SKM-1 (cell line): ENCODE measurements at regions not wholly inside any gene's neighbourhood (a gene's known extent, or its start where the extent isn't known, plus 50 kb on each side); places are given as distances from the start of the nearest gene placed in this dataset.

Source experiments
- DNase-seq: peaks from one replicate; lab custom pipeline; 2025; ENCODE audit not compliant: unreplicated experiment; lab: John Stamatoyannopoulos, UW

DNA sequence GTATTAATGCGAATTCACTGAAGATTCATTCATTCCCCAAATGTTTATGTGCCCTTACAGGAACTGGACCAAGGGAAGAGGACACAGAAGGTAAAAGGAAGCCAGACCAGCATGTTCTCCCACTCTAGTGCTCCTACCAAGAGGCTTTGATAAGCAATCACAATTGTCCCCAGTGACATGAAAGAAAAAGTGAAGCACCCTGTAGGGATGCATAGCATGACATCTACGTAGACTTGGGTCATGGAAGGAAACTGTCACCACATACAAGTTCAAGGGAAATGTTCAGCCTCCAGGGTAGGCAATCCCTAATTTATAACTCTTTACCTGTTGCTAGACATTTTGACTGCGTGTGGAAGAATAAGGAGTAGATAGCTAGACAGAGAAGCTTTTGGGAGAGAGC, 348.6 kb upstream of the MCTP2 start:
- no peak for DNase-seq

DNA sequence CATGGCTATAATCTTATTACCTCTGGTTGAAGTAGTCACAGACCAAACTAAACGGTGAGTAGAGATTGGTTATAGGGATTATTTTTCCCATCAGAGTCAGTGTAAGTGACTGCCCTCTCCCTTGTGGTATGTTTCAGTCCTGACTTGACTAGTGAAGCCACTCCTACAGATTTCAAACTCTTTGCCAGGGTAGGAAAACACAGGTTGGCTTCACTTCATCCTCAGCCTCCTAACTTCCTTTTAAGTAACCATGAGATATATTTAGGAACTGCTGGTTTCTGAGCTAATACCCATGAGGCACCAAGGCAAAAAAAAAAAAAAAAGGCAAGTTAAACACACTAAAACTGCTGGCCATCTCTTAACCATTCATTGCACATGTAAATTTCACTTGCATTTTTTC, 349.2 kb upstream of the MCTP2 start:
- no peak for DNase-seq

DNA sequence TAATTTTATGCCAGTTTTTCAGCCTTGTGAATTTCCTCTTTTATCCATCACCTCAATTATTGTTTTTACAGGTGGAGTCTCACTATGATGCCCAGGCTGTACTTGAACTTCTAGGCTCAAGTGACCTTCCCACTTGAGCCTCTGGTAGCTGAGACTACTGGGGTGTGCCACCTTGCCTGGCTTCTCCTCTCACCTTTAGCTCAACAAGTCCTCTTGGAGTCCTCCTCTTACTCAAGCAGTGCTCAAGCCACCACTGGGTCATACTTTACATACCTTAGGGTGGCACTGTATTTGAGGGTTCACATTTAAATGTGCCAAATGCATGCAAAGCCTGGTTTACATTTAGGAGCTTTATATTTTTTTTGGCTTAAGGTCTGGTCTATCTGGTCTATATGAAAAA, 350.1 kb upstream of the MCTP2 start:
- no peak for DNase-seq

DNA sequence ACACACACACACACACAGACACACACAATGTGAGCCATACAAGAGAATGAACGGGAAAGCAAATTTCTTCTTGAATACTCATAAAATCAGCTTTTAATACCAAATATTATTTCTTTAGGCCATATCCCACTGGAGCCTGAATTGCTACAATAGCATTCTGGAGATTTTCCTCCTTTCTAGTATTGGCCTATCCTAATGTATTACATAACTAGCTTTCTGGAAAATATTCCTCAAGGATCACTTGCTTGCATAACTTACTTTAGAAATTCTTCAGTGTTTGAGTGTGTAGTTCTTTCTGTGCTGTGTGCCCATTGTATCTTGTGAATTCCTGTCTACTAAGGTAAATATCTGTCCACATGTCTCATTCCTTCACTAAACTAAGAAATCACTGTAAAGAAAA, 351.0 kb upstream of the MCTP2 start:
- DNase-seq: no peak

DNA sequence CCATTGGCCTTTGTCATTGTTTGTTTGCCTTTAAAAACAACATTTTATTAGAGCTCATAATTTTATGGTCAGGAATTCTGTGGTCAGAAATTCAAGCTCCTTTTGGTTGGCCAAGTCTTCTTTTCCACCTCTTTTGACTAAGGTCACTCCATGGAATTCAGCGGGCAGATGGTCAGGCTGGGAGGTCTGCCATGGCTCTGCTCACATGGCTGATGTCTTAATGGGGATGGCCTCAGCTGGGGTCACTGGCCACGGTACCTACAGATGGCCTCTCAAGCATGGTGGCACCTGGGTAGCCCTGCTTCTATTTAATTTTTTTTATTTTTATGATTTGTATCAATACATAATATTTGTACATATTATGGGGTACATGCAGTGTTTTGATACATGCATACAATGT, 360.8 kb upstream of the MCTP2 start:
- DNase-seq: no peak

DNA sequence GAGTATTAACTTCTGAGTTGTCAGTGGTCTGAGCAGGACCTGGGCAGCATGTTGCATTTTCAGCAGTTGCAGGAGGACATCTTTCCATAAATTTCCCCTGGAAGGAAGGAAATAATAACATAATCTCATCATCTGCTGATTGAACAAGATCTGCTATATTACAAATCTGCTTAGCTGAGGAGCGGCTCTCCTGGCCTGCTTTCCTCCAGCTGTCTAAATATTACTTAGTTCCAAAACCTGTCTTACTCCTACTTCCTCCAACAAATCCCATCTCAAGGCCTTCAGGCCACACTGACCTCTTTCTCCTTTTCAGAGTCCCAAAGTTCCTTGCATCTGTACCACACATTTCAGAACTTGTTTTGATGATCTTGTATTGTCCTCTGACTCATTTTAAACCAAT, 364.4 kb upstream of the MCTP2 start:
- DNase-seq: no peak

DNA sequence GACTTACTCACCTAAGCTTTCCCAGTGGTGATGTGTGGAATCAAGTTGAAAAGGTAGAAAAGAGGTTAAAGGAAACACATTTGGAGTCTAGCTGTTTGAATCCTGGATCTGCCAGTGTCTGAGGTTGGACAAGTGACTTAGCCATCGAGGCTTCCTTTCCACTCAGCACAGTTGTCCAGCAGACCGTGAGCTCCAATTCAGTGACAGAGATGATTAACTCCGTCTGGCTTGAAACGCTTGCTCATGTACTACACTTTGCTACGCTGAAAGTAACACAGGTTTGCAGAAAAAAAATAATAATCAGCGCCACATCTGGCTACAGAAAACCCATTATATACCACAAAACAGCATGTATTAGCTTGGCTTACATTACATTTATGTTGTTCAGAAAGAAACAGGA, 364.9 kb upstream of the MCTP2 start:
- DNase-seq: no peak

DNA sequence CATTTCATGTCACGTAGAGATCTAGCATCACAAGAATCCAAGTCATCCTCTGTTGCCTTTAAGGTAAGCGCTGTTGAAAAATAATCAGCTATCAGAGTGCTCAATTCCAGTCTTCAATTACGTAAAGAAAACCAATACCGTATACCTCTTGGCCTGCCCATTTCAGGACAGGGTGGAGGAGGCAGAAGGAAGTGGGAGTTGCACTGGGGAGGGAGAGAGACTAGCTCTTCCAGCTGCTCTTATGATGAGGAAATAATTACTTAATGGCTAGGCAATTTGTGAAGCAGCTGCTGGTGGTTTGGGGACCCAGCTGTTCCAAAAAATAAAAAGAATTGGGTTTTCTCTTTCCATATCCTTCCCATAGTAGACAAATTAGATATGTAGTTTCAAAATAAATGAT, 365.8 kb upstream of the MCTP2 start:
- DNase-seq: no peak

DNA sequence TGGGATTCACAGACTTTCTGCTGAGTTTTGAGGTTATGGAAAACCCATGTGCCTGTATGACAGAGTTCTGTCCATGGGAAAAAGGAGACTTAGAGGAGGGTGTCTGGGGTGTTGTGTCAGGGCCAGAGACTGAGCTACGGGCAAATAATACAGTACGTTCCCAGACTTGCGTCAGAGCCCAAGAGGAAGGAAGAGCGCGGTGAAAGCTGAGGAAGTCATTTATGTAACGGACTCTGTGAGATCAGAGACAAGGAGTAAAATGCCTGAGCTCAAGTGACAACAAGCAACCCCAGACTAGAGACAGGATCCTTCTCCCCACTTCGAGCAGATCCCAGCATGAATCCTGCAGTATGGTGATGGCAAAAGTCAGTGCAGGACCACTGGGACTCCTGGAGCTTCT, 368.6 kb upstream of the MCTP2 start:
- DNase-seq: peak; percentile 86

DNA sequence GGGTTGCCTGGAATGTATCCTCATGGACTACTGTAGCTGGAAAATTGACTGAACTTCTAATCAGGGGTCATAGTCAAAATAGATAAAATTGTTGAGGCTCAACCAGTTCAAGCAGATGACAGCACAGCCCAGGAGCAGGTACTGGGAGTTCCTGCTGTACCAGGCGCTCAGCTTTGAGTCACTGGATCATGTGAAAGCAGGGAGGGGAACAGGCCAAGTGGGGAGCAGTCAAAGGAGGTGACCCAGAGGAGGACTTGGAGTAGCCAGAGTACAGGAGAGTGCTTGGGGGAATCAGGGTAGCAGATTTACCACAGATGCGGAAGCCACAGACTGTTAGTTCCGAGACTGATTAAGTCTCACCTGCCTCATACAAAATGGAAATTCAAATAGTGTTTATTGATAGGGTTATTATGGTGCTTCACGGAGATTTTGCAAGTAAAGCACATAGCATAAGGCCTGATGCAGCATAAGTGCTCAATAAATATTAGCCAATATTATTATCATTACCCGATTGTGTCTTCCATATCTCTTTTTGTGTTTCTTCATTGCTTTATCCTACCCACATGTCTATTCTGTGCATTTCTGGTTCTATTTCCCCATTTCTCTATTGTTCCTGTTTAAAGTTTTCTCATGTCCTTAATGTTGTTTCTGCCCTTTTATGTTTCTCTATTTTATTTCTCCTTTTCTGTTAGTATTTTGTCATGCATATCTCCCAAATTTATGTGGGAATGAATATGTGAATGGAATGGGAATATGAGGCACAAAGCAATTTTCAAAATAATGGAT, 369.2 kb upstream of the MCTP2 start:
- peak; percentile 17 for DNase-seq

DNA sequence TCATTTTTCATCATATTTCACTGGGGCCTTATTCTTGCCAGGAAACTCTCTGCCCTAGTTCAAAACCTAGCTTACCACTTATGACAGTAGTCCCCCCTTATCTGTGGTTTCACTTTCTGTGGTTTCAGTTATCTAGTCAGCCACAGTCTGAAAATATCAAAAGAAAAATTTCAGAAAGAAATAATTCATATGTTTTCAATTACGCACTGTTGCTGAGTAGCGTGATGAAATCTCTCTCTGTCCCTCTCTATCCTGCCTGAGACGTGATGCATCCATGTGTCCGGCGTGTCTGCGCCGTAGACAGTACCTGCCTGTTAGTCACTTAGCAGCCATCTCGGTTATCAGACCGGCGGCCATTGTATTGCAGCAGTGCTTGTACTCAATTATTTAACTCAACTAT, 369.9 kb upstream of the MCTP2 start:
- no peak for DNase-seq

DNA sequence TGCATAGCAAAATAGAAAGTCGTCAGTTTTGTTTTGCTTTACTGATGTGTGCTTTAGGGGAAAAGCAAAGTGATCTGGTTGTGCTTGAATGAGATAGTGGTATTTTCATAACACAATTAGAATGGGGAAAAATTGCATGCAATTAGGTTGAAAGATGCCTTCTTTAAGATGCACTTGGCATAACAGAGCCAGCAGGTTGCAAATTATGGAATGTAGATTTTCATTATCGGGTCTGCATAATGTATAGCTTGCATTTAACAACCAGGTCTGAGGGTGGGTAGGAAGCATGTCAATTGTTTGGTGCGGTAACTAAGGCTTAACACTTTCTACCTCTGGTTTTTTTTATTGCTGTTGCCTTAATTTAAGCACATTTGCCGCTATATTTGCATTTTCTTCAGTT, 370.7 kb upstream of the MCTP2 start:
- DNase-seq: no peak

DNA sequence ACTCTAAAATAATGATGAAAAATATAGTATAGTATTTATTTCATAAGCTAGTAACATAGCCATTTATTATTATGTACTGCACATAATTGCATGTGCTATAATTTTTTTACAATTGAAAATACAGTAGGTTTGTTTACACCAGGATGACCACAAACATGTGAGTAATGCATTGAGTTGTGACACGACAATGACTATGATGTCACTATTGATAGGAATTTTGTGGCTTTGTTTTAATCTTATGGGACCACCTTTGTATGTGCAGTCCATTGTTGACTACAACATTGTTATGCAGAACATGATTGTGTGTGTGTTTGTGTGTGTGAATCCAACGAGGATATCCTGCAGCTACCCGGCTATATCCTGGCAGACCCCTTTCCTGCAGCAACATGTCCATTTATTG, 372.2 kb upstream of the MCTP2 start:
- no peak for DNase-seq

DNA sequence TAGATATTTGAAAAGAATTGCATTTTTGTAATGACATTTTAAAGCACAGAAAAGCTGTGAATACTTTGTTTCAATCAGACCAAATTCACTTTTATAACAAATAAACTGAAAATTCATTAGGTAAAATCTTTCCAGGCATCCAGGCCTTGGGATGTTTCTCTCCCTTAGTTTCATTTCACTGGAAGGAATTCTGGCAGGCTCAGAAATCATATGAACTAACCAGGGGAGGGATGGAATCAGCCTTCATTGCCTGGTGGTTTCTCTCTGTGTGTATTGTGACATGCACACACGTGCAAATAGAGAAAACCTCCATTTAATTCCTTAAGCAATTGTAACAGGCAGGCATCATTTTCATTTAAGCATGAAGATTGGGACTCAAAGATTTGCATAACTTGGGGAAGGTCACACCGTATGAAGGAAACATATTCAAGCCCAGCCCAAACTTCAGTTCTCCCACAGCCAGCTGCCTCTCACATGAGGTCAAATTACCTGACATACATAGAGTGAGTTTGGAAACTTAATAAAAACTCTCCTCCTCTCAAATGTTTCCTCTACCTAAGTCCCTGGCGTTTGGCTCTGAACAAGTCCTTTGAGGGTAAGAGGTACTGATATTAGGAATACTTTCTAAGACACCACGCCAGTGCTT, 376.1 kb upstream of the MCTP2 start:
- DNase-seq: no peak

DNA sequence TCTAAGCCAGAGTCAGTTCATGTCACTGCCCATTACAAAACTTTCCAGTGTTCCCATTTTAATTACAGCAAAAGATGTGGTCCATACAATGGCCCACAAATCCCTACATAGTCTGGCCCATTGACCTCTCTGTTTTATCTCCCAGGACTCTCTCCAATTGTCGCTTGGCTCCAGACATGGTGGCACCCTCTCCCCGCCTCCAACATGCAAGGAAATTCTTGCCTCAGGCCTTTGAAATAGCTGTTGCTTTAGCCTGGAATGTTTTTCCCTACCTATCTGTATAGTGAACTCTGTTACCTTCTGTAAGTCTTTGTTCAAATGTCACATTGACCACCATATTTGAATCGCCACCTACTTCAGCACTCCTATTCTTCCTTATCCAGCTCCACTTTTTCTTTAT, 377.3 kb upstream of the MCTP2 start:
- DNase-seq: no peak

DNA sequence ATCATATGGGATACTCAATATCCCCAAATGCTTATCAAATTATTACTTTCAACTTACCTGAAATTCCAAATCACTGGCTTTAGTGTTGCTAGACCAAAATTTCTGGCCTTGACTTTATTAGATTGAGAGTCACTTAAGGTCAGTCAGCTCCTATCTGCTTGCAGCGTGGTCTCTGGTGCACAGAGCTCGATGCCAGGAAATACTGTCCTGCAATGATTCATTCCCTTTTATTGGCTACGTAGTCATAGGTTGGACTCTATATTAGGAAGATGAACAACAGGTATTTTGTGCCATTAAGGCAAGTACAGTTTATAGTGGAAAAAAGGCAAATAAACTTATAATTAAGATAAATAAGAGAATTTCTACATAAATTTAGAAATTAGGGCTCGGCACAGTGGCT, 378.6 kb upstream of the MCTP2 start:
- DNase-seq: no peak

DNA sequence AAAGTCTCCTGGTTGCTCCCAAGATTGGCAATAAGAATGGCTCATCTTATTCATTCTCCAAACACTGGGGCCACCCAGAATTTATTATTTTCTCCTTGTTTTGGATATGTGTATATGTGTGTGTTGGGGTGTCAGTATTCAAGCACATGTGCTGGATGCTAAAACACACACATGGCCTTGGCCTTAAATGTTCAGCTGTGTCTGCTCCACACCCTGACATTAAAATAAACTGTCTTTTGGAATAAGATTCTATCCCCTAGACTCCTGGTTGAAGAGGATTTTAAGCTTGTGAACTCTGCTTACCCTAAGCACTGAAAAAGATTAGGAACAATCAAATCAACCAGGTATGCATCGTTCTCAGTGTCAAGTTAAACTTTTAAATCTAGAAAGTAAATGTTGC, 382.9 kb upstream of the MCTP2 start:
- DNase-seq: no peak

DNA sequence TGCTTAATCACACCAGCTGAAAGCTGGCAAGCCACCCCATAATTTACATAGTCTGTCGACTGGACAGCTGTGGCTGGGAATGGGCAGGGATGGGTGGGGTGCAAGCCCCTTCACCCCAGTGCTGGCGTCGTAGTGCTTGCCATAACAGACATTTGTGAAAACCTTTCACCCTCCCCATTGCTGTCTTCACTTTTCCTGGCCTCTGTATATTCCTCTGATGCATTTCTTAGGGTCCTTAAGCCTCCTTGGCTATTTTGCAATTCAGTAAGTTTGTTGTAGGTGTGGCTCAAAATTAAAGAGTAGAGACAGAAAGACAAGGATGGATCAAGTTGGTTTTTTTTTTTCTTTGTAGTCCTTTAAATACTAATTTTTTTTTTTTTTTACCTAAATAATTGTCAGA, 383.3 kb upstream of the MCTP2 start:
- DNase-seq: no peak

DNA sequence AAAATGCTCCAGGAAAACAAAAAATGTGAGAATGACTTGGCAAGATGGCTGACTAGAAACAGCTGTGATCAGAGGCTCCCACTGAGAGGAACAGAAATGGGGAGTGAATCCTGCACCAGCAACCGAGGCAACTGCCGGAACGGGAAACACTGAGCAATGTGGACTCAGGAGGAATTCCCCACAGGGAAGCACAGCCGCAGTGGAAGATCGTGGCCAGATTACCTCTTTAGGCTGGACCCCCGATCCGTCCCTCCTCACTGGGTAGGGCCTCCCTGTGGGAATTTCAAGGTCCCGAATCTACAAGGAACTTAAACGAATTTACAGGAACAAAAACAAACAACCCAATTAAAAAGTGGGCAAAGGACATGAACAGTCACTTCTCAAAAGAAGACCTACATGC, 385.2 kb upstream of the MCTP2 start:
- no peak for DNase-seq

DNA sequence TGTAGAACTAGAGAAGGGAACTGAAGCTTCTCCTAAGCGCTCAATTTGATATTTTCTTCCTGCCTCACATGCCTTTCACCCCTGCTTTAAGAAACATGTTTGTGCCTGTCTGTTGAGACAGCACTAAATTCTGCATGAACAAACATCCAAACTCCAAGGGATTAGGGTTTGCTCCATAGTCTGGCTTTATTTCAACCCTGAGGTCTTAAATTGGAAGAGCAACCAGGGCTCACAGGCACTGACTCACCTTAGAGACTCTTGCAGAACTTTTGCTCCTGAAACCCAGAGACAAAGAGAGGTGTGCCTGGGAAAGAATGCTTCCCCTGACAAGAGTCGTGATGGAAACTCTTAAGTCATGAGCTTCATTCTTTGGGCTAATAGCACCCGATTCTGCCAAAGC, 393.9 kb upstream of the MCTP2 start:
- DNase-seq: no peak

DNA sequence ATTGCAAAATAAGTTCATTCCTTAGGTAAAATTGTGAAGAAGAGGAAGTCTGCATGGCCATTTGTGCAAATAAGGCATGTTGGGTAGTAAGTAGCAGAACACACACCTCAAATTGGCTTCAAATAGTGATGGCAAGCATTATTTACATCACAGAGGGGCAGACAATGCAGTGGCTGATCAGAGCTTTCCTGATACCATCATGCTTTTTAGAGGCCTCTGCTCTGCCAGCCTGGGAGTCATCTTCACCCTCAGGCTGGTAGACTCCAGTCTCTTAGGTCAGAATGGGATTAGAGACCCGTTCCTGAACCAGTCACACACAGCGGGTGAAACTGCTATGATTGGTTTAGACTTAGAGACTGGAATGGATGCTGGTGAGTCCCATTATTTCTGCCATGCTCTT, 396.0 kb upstream of the MCTP2 start:
- DNase-seq: no peak

DNA sequence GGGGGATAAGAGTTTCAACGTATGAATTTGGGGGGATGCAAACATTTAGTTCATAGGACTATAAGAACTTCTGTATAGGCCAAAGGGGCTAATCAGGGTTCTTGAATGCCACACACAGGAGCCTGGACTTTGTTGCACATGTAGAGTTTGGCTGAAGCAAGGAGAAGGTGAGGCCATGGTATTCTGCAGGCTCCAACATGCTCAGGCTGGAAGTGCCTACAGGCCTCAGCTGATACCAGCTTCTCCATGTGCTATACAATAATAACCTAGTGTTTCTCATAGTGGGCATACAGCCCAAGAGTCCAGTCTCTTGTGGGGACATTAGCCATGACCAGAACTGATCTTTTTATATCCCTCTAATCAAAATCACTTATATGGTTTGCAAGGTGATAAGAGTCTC, 399.7 kb upstream of the MCTP2 start:
- DNase-seq: no peak
